Stimulated activated CD4-positive, alpha-beta T cell treated with anti-CD3 and anti-CD28 coated beads, TNF-alpha, amount 100 ng/mL, for 24 hours (primary cell): ENCODE measurements at regions not wholly inside any gene's neighbourhood (a gene's known extent, or its start where the extent isn't known, plus 50 kb on each side); places are given as distances from the start of the nearest gene placed in this dataset.

ENCODE experiments used
- DNase-seq, 3 experiments: peaks; one replicate each; pipeline ENCODE4 v3.0.0-alpha.2; 2020; ENCODE audit warnings: low read depth in 3 of 3

DNA sequence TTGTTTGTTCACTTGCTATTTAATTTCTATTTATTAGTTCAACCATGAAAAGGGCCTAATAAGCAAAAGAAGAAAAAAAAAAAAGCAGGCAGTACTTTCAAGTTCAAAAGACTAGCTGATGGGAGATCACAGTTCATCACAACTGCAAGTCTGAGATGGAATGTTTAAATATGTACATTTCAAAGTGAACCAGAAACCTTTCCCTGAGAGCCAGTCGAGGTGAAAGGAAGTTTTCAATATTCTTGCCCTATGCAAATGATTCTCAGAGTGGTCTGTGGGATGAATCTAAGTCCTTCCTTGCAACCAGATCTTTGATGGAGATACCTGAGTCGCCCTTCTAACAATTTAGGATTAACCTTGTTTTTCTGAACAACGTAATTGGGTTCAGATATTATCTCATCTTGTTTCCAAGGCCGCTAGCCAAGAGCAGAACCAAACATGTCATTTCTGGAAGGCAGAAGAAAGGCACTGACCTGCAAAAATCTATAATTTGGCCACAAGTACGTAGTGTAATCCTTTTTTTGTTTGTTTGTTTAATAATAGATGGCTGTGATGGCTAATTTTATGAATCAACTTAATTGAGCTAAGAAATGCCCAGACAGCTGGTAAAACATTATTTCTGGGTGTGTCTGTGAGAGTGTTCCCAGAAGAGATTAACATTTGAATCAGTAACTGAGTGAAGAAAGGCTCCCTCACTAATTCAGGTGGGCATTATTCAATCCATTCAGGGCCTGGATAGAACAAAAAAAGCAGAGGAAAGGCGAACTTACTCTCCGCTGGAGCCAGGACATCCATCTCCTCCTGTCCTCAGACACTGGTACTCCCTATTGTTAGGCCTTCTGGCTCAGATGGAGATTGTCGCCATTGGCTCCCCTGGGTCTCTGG lies 171.1 kb upstream of the TMPO start:
- no peak for DNase-seq

DNA sequence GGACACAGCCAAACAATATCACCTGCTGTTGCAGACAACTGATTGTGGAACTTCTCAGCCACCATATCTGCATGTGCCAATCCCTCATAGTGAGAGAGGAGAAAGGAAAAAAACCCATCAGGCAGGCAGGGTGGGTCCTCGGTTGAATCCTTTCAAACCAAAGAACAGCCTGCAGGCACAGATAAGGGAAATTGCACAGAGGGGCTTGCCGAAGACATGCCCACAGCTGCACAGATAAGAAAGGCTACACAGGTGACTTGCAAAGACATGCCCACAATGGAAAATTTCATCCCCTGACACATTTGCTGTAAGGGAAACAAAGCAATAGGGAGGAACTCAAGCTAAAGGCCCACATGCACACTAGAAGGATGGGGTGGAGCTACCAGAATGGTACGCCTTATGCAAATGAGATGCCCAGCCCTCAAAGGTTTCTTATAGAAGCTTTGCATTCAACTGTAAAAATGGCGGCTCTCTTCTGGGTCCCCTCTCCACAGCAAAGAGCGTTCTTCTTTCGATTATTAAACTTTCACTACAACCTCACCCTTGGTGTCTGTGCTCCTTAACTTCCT lies 170.0 kb upstream of the TMPO start:
- DNase-seq, result no peak

DNA sequence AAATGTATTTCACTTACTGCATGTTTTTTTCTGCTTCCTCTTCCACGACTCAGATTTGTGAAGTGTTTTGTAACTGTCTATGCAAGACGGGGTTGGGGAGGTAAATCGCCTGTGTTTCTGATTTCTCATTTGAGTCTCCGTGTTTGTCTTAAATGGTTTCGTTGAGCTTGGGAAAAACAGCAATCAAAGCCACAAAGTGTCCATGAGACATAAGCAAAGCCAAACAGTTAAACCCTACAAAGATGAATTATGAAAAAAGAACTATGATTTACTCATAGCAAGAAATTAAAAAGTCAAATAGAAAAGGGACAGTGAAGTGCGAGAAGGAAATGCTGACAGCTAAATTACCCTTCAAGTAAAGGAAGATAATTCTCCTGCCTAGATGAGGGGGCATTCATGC lies 164.3 kb upstream of the TMPO start:
- no peak for DNase-seq

DNA sequence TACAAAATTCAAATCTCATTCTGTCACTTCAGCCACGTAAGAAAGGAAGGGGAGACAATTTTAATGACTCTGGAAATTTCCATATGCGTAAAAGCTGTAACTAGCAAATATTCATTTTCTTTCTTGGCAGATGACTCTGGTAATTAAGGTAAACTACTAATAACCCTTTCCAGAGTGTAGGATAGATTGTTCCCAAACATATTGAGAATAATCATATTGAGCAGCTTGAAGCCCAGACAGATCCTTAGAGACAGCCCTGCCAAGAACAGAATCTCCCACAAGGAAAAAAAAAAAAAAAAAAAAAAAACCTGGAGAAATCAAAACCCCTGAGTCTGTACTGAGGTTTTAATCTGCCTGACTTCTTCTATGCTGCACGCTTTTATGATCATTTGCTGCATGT lies 163.6 kb upstream of the TMPO start:
- no peak for DNase-seq

DNA sequence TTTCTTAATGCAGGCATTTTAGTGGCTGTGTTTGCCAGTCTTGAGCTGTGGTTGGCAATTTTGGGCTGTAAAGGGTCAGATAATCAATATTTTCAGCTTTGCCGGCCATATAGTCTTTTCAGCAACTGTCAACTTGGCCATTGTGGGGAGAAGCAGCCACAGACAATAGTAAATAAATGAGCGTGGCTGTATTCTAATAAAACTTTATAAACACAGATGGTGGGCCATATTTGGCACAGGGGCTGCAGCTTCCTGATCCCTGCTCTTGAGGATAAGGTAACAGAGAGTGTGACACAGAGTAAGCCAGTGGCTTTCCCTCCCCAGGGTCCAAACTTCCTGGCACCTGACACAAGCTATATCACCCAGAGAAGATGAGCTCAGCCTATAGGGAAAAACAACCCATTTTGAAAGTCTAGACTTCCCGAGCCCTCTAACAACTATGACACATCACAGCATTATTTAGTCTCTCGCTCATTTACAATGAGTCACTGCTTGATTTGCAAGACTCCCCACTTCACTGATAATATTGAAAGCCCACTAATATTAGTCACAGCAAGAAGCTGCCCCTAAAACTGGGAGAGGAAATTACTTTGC lies 163.1 kb upstream of the TMPO start:
- no peak for DNase-seq

DNA sequence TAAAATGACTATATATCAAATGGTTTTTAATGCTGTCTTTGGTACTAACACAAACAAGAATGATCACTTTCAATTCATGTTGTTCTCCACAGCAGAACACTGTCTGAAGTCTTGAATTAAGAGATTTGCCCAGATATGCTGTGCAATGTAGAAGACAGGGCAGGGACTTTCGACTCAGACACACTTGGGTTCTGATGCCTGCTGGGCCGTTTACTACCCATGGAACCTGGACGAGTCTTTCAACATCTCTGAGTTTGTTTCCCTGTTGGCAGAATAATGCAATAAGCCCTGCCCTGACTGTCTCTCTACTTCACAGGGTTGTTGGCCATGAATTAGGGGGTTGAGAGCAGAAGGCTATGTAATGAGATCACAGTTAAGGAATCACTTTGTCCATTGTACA lies 162.6 kb upstream of the TMPO start:
- no peak for DNase-seq

DNA sequence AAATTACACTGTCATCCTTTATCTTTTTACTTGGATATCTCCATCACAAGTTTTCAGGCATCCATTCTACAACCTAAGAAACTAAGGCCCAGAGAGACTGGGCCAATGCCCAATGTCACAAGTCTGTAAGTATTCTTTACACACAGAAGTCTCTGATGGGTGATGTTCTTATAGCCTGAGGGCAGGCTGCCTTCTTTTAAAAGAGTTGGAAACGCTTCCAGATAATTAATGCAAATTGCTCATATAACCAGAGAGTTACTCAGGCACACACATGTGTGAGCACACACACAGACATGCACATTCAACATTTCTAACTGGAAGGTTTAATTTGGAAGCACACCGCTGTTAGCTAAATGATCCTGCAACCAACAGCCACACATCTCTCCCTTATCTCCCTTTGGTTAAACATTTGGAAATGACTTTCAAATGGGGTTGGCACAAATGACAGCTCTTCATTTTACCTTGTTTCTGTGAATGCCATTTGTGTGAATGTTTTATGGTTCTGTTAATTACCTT lies 160.8 kb upstream of the TMPO start:
- DNase-seq, result no peak

DNA sequence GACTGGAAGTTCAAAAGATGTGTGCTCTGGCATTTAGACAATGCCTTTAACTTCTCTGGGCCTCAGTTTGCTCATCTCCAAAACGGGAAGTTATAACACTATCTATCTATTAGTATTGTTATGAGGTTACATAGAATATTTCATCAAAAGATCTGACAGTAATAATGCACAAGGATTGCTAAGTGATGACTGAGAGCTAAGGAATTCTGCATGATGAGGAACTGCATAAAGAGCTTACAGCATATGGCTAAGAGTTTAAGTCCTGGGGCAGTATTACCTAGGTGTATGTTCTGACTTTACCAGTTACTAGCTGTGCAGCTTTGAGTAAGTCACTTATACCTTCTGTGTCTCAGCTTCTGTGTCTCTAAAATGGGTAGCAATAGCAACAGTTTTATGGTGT lies 160.1 kb upstream of the TMPO start:
- no peak for DNase-seq

DNA sequence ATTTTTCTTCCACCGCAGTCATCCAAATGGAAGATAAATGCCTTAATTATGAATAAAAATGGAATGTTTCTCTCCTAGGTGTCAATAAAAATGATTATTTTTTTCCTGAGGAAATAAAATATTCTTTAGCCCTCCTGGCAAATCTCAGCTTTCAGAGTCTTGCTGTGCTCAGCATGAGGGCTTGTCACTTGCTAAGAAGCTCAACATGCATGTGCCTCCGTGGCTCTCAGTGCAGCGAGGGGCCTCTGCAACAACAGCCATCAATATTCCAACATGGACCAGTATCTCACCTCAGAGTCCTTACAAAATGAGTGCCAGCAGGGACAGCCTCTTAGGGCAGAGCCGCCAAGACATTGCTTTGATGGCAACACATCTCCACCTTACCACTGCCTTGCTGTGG lies 159.5 kb upstream of the TMPO start:
- no peak for DNase-seq

DNA sequence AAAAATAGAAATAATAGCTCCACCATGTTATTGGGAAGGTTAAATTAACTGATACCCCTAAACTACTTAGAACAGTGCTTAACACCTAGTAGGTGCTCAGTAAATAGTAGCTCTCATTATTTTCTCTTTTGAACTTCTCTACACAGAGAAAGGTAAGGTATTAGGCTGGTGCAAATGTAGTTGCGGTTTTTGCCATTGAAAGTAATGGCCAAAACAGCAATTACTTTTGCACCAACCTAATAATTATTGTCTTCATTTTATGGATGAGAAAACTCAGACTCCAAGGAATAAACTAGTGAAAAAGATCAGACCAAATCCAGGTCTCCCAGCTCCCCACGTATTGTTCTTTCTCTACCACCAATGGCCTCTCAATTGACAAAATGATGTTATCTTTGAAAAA lies 157.2 kb upstream of the TMPO start:
- DNase-seq, result no peak

DNA sequence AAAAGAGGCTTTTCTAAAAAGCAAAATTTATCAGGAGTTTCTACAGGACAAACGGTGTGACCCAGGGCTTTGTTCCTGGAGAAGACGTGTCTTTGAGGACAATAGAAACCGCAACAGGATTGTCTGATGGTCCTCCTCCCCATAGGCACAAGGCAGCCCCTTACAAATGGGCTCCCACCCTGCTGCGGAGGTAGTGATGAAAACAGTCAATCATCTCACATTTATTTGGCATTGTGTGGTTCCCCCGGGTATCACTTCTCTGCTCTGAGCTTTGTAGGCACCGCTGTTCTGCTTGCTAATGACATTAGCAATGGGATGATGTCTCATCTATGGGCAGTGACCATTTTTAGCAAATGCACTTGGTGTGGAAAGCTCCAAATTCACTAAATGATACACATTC lies 155.5 kb upstream of the TMPO start:
- DNase-seq, result no peak

DNA sequence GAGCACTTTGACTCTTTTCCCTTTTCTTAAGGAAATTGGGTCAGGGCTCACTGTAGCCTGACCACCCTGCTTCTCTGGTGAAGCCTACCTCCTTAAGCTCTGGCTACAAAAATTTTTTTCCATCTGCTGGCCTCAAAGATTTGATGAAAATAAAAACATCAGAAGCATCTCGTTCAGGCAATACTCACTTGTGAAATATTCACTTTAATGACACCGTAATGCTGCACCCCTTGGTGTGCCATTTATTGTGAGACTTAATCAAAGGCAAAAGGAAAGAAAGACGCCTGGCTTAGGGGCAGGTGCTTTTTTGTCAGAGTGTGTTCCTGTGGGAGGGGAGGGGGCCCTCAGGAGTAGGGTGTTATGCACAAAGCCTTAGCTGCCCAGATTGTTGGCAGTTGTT lies 155.0 kb upstream of the TMPO start:
- DNase-seq, result no peak

DNA sequence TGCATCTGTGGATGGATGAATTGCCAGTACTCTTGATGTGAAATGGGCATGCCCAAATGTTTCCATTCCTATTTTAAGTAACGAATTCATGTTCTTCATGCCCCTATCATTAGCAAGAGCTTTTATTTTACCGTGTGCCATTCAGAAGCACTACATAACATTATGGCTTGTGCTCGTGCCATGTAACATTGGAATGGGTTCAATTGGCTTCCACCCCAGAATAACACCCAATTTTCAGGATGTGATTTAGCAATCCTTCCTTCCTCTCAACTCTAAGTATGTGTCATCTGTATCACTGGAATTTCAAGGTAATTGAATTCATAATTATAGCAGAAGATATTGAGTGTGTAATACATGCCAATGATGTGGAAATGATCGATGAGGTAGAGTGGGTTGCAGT lies 145.8 kb upstream of the TMPO start:
- DNase-seq, result no peak

DNA sequence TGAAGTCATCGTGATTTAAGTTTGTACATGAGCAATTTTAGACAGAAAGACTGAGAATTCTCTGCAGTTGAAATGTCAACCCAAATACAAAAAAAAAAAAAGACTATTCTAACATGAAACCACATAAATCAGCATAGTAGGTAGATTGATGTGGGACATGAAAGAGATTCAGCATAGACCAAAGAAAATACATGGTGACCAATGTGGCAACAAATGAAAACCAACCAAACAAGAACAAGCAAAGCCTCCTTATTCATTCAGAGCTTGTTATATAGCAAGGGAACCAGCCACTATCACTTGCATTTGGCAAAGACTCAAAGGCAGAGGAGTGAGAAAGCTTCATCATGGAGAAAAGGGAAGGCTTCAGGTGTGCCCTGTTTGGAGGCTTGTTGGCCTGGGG lies 144.4 kb upstream of the TMPO start:
- no peak for DNase-seq

DNA sequence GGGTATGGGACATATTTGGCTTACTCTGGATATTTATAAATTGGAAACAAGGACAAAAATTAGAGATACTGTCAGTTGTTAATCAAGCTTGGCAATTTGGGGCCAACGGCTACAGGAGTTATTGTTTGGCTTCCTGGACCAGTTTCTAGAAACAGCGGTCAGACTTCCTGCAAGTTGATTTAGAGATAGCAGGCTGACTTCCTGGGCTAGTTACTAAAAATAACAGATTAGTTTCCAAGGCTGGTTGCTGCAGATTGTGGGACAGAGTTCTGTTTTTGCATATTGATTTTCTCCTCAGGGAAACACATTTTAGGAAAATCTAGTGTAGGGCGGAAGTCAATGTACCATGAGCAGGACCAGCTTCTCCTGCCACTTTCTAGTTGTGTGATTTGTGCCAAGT lies 144.0 kb upstream of the TMPO start:
- DNase-seq, result no peak

DNA sequence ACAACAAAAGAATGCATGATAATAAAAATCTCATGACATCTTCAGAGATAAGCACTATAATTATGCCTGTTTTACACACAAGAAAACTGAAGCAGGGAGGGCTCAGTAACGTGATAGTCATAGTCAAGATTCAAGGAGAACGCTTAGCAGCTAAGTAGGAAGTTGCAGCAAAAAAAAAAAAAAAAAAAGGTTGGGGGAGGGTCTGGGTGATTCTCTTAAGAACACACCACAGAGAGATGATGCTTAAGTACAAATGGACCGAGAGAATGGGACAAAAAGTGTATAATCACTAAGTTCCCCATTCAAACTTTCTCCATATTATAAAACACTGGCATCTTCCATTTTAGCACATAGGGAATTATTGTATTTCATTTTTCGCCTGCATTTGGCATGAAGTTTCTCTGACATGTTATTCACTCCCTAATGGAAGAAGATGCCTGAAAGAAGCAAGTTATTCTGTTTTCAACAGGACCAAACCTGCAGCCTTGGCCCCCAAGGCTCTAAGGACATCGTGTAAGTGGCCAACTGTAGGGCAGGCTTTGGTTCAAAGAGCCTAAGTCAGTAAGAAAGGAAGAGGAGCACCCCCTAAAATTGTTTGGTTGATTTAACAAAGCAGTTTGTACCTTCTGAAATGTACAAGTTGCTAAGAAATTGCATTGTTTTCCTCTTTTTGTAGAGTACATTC lies 142.9 kb upstream of the TMPO start:
- no peak for DNase-seq

DNA sequence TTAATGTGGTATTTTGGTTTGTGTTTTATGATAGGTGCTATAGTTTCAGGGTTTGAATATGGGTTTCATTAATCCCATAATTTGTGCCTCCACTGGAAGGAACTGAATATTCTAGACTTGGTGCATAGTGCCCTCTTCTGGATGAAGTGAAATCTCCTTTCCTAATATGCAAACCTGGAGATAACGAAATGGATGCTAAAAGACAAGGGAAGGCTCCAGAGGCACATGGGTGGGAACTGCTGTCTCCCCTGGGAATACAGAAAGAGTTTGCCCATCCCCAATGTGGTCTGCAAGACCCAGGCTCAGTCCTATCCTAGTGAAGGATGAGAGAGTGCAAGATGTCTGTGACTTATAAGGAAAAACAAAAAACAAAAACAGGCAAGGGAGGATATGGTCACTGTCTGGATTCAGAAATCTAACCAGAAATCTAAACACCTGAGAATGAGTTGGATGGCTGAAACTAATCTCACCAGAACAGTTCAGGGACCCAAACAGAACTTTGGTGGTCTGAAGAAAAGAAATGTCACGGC lies 142.3 kb upstream of the TMPO start:
- no peak for DNase-seq

DNA sequence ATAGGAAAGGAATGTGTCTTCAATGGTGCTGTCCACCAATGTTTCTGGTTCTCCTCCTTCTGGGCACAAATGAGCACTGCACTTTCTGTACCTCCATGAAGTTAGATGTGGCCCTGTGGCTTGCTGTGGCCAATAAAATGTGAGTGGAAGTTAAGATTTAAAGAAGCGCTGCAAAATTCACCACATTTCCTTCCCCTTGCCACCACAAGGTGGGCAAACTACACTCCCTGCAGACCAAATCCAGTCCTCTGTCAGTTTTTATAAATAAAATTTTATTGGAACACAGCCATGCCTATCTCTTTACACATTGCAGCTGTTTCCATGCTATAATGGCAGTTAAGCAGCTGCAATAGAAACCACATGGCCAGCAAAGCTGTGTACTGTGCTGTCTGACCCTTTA lies 141.4 kb upstream of the TMPO start:
- no peak for DNase-seq

DNA sequence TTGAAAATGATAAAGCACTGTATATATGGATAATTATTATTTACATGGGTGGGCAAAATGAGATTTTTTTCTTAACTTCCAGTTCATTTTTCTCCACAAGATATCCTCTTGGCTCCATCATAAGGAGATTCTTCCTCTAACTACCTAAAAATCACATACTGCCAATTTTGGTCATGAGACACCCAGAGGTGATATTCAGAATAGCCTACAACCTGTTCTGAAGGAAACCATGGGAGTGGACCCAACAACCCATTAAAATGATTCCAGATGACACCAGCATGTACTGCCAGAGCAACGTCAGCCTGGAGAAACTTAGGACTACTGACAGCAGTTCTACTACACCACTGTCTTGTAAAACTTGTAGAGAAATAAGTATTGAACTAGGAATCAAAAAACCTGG lies 136.3 kb upstream of the TMPO start:
- no peak for DNase-seq

DNA sequence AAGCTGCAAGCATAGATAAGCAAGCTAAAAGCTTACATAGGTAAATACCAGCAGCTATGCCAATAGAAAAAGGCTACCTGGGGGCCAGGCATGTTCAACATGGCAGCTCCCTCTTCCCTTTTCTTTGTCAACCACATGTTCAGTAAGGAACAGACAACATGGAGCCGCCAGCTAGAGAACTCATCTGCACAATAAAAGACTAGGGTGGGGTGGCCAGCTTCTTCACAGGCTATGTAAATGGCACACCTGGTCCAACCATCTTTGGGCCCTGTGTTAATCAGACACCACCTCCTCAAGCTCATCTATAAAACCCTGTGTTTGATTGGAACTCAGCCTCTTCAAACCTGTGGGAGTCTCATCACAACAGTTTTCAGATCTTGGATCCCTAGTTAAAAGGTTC lies 129.7 kb upstream of the TMPO start:
- no peak for DNase-seq

DNA sequence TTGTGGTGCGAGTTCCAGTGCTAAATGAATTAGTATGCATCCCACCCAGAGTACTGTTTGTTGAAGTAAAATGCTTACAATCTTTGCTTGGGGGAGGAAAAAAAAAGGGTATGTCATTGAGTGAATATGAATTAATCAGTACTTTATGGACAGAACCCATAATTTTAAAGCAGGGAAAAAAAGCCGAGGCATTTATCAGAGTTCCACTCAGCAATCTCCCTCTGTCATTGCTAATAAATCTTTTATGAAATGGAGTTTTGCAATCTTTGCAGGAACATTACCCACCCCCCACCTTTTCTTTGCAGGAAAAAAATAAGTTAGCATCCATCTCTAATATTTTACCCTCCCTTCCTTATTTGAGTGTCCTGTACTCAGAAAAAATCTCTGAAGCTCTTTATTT lies 127.9 kb upstream of the TMPO start:
- DNase-seq, result no peak

DNA sequence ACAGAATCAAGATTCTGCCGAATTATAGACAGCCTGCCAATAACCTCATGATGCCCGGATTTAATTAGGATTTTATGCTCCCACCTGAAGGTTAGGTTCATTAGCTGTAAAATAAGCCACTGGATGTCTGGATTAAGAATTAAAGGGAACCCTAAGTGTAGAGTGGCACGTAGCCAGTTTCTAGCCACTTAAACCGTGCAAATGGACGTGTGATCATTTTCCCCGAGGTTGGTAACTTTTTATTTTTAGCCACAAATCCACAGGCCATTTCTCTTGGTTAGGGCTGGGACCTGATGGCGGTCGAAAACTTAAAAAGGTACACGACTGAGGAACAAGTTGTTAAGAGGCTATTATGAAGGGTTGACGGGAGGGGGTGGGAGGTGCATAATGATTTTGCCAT lies 127.3 kb upstream of the TMPO start:
- no peak for DNase-seq
